Neural crest cell (in vitro differentiated cells): ENCODE measurements at regions not wholly inside any gene's neighbourhood (a gene's known extent, or its start where the extent isn't known, plus 50 kb on each side); places are given as distances from the start of the nearest gene placed in this dataset.

ENCODE experiments used
- DNase-seq: peaks from one replicate; pipeline ENCODE4 v3.0.0; 2021; ENCODE audit warnings: low read depth, mixed read lengths, low spot score
- H3K27ac Mint-ChIP-seq: one replicate; pipeline ENCODE4 v1.8.0; 2021; ENCODE audit warnings: mild to moderate bottlenecking, mixed read lengths; ENCODE audit not compliant: unreplicated experiment
- H3K27me3 Mint-ChIP-seq: 2 replicates; pipeline ENCODE4 v1.8.0; 2021; ENCODE audit warnings: low read depth, mild to moderate bottlenecking, mixed read lengths
- H3K36me3 Mint-ChIP-seq: 2 replicates; pipeline ENCODE4 v1.8.0; 2021; ENCODE audit warnings: low read depth, mild to moderate bottlenecking, mixed read lengths
- H3K4me1 Mint-ChIP-seq: 2 replicates; pipeline ENCODE4 v1.8.0; 2021; ENCODE audit warnings: mixed read lengths
- H3K4me3 Mint-ChIP-seq: one replicate; pipeline ENCODE4 v1.8.0; 2021; ENCODE audit warnings: mild to moderate bottlenecking, mixed read lengths
- H3K9me3 Mint-ChIP-seq: 2 replicates; pipeline ENCODE4 v1.8.0; 2021; ENCODE audit warnings: mixed read lengths
- CTCF ChIP-seq: fragments of 200-600 bp; sonication (generic); conservative IDR thresholded peaks from 2 replicates; pipeline ENCODE4 v1.5.0; 2021; ENCODE audit warnings: antibody characterized with exemption, mild to moderate bottlenecking

- no peak for TF ChIP-seq CTCF
- no peak overlapping the region for H3K27ac Mint-ChIP-seq
- DNase-seq: no peak
- no peaks in the 10 kb centered on the region for H3K4me1 Mint-ChIP-seq
- no peak overlapping the region for H3K4me3 Mint-ChIP-seq
- no peaks in the 10 kb centered on the region for H3K9me3 Mint-ChIP-seq
- peaks cover 10% of the 10 kb centered on the region for H3K27me3 Mint-ChIP-seq
- no peaks in the 10 kb centered on the region for H3K36me3 Mint-ChIP-seq
Measured at GRCh38 chr4:43282534-43282933, 390.0 kb downstream of the GRXCR1 start.

- H3K9me3 Mint-ChIP-seq: no peaks in the 10 kb centered on the region
- no peaks in the 10 kb centered on the region for H3K4me1 Mint-ChIP-seq
- H3K36me3 Mint-ChIP-seq: no peaks in the 10 kb centered on the region
- DNase-seq: no peak
- H3K27me3 Mint-ChIP-seq: peaks cover 2% of the 10 kb centered on the region
- H3K4me3 Mint-ChIP-seq: no peak overlapping the region
- no peak for TF ChIP-seq CTCF
- no peak overlapping the region for H3K27ac Mint-ChIP-seq
Measured at GRCh38 chr4:43286137-43286536, 393.6 kb downstream of the GRXCR1 start.

- no peaks in the 10 kb centered on the region for H3K4me1 Mint-ChIP-seq
- H3K27me3 Mint-ChIP-seq: no peaks in the 10 kb centered on the region
- H3K9me3 Mint-ChIP-seq: peaks cover 3% of the 10 kb centered on the region
- no peak overlapping the region for H3K4me3 Mint-ChIP-seq
- DNase-seq: no peak
- no peak overlapping the region for H3K27ac Mint-ChIP-seq
- TF ChIP-seq CTCF: no peak
- no peaks in the 10 kb centered on the region for H3K36me3 Mint-ChIP-seq
Measured at GRCh38 chr4:43296946-43297528, 404.5 kb downstream of the GRXCR1 start.

- Mint-ChIP-seq H3K9me3 (peaks cover 11% of the 10 kb centered on the region), H3K36me3 (no peaks in the 10 kb centered on the region), H3K27ac (no peak overlapping the region)
Measured at GRCh38 chr4:43316813-43317212, 424.3 kb downstream of the GRXCR1 start.

GRCh38 chr4:43325220-43325967 lies 432.9 kb downstream of the GRXCR1 start:
- no peak for TF ChIP-seq CTCF
- no peak for DNase-seq
- H3K27me3 Mint-ChIP-seq: peaks cover 2% of the 10 kb centered on the region
- H3K9me3 Mint-ChIP-seq: no peaks in the 10 kb centered on the region
- H3K27ac Mint-ChIP-seq: no peak overlapping the region
- H3K36me3 Mint-ChIP-seq: no peaks in the 10 kb centered on the region
- H3K4me3 Mint-ChIP-seq: no peak overlapping the region
- H3K4me1 Mint-ChIP-seq: no peaks in the 10 kb centered on the region

More at GRCh38 chr4:43316813-43317212, 424.3 kb downstream of the GRXCR1 start:
- TF ChIP-seq CTCF: no peak
- no peaks in the 10 kb centered on the region for H3K4me1 Mint-ChIP-seq
- no peak overlapping the region for H3K4me3 Mint-ChIP-seq
- no peak for DNase-seq
- H3K27me3 Mint-ChIP-seq: peaks cover 6% of the 10 kb centered on the region
